ENCODE measurements at regions not wholly inside any gene's neighbourhood (a gene's known extent, or its start where the extent isn't known, plus 50 kb on each side); places are given as distances from the start of the nearest gene placed in this dataset.

- TF ChIP-seq, protein P1, sequence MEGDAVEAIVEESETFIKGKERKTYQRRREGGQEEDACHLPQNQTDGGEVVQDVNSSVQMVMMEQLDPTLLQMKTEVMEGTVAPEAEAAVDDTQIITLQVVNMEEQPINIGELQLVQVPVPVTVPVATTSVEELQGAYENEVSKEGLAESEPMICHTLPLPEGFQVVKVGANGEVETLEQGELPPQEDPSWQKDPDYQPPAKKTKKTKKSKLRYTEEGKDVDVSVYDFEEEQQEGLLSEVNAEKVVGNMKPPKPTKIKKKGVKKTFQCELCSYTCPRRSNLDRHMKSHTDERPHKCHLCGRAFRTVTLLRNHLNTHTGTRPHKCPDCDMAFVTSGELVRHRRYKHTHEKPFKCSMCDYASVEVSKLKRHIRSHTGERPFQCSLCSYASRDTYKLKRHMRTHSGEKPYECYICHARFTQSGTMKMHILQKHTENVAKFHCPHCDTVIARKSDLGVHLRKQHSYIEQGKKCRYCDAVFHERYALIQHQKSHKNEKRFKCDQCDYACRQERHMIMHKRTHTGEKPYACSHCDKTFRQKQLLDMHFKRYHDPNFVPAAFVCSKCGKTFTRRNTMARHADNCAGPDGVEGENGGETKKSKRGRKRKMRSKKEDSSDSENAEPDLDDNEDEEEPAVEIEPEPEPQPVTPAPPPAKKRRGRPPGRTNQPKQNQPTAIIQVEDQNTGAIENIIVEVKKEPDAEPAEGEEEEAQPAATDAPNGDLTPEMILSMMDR (IDR thresholded peaks at IDR 0.05): no peak
- TF ChIP-seq POLR2A (IDR thresholded peaks at IDR 0.05): no peak
Measured at GRCh38 chr3:20396335-20396734, 210.3 kb upstream of the SGO1 start.

Measured in thyroid gland (tissue), 4 donors.